ENCODE measurements at regions not wholly inside any gene's neighbourhood (a gene's known extent, or its start where the extent isn't known, plus 50 kb on each side); places are given as distances from the start of the nearest gene placed in this dataset.

GRCh38 chr4:98746530-98746929, 88.1 kb upstream of the TSPAN5 start:
- TF ChIP-seq USF2 (IDR thresholded peaks at IDR 0.05; ENCODE audit: borderline replicate concordance, low read depth, low read length) (no peak), YY1 (IDR thresholded peaks at IDR 0.05; ENCODE audit: low read depth) (no peak), NFIC (IDR thresholded peaks at IDR 0.05; ENCODE audit: borderline replicate concordance) (no peak), CTCF (IDR thresholded peaks at IDR 0.05) (no peak), EZH2phosphoT487 (IDR thresholded peaks at IDR 0.05; ENCODE audit: borderline replicate concordance, low read depth) (no peak), PBX3 (IDR thresholded peaks at IDR 0.05) (no peak), RAD21 (IDR thresholded peaks at IDR 0.05; ENCODE audit: low read length) (no peak), REST (IDR thresholded peaks at IDR 0.05; ENCODE audit: low read depth, low read length) (no peak), SIN3A (IDR thresholded peaks at IDR 0.05; ENCODE audit: borderline replicate concordance, low read depth, low read length) (no peak)

All from SK-N-SH (cell line).